HG02759 (cell line): ENCODE measurements at regions not wholly inside any gene's neighbourhood (a gene's known extent, or its start where the extent isn't known, plus 50 kb on each side); places are given as distances from the start of the nearest gene placed in this dataset.
A peak's percentile ranks its signal among the peaks of the same experiment; 100 is the strongest.
"Not testable (repeated sequence)": the region's sequence is repeated elsewhere in the genome, so short reads cannot be mapped to it uniquely, and the experiment has no call there.

Source experiments
- ATAC-seq: cut with Tn5 transposase; IDR thresholded peaks from one replicate; pipeline ENCODE4 v1.9.1; 2021; ENCODE audit warnings: mild to moderate bottlenecking, moderate library complexity; ENCODE audit not compliant: unreplicated experiment

- ATAC-seq = no peak
These were observed 264.6 kb upstream of the THUMPD2 start for GRCh38 chr2:40043641-40044040.

GRCh38 chr2:40043191-40043590, 264.1 kb upstream of the THUMPD2 start:
- no peak for ATAC-seq

- no peak for ATAC-seq
These were observed 262.6 kb upstream of the THUMPD2 start for GRCh38 chr2:40041422-40042382.

- no peak for ATAC-seq
These were observed 260.5 kb upstream of the THUMPD2 start for GRCh38 chr2:40039549-40039948.

- no peak for ATAC-seq
These were observed 259.6 kb upstream of the THUMPD2 start for GRCh38 chr2:40038646-40039045.

- no peak for ATAC-seq
These were observed 258.2 kb upstream of the THUMPD2 start for GRCh38 chr2:40037303-40037702.

GRCh38 chr2:40036241-40036640, 257.2 kb upstream of the THUMPD2 start:
- no peak for ATAC-seq

GRCh38 chr2:40034801-40035200, 255.7 kb upstream of the THUMPD2 start:
- ATAC-seq = no peak

GRCh38 chr2:40034198-40034597, 255.1 kb upstream of the THUMPD2 start:
- no peak for ATAC-seq

- no peak for ATAC-seq
These were observed 254.7 kb upstream of the THUMPD2 start for GRCh38 chr2:40033781-40034180.

GRCh38 chr2:40032650-40033319, 253.7 kb upstream of the THUMPD2 start:
- no peak for ATAC-seq

- ATAC-seq = no peak
These were observed 251.5 kb upstream of the THUMPD2 start for GRCh38 chr2:40030456-40030975.

- ATAC-seq = peak; percentile 55
These were observed 249.9 kb upstream of the THUMPD2 start for GRCh38 chr2:40028792-40029488.

- no peak for ATAC-seq
These were observed 248.9 kb upstream of the THUMPD2 start for GRCh38 chr2:40027968-40028367.

- not testable (repeated sequence) for ATAC-seq
These were observed 246.2 kb upstream of the THUMPD2 start for GRCh38 chr2:40025276-40025675.

GRCh38 chr2:40020997-40021396, 241.9 kb upstream of the THUMPD2 start:
- no peak for ATAC-seq

- ATAC-seq = no peak
These were observed 237.3 kb upstream of the THUMPD2 start for GRCh38 chr2:40016151-40016885.

- not testable (repeated sequence) for ATAC-seq
These were observed 234.9 kb upstream of the THUMPD2 start for GRCh38 chr2:40013962-40014361.

- no peak for ATAC-seq
These were observed 225.3 kb upstream of the THUMPD2 start for GRCh38 chr2:40004336-40004735.

- ATAC-seq = no peak
These were observed 223.3 kb upstream of the THUMPD2 start for GRCh38 chr2:40002339-40002738.

GRCh38 chr2:39999864-40000263, 220.8 kb upstream of the THUMPD2 start:
- no peak for ATAC-seq
